ENCODE measurements at regions not wholly inside any gene's neighbourhood (a gene's known extent, or its start where the extent isn't known, plus 50 kb on each side); places are given as distances from the start of the nearest gene placed in this dataset.

DNA sequence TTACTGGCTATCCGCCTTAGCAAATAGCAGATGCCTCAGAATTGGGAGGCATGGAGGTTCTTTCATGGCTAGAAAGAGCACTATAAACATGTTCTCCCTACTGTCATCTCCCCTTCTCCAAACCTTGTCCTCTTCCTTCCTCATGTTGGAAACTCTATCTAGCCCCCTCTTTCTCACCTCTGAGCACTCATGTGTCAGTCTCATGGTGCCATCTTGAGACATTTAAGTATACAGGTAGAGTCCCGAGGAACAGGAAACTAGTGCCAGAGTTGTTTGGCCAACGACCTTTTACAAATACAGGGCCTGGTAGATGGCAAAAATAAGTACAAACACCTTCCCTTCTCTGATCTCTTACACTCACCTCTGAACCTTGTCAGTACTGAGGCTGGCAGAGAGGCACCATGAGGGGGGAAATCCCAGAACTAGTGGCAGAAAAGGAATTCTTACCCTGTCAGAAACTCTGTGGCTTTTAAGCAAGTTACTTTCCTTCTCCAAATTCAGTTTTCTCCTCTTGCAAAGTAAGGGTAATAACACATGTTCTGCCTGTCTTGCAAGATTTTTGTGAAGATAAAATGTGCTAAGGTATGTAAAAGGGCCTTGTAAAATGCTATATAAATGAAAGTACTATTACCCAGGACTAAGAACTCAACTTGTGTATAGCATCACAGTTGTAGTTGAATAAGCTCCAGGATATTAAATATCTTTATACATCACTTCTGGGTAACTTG, 94.1 kb upstream of the SNX2 start:
- no peak overlapping the region for H3K4me3 ChIP-seq (ENCODE audit: low read depth, low read length)
- DNase-seq (ENCODE audit: low read depth), result no peak
- TF ChIP-seq, protein P1, sequence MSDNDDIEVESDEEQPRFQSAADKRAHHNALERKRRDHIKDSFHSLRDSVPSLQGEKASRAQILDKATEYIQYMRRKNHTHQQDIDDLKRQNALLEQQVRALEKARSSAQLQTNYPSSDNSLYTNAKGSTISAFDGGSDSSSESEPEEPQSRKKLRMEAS (IDR thresholded peaks at IDR 0.05; ENCODE audit: low read depth, low read length), result no peak
- TF ChIP-seq MYC (IDR thresholded peaks at IDR 0.05; ENCODE audit: low read depth, low read length) (no peak), POLR2A (IDR thresholded peaks at IDR 0.05; ENCODE audit: extremely low read depth, insufficient read length) (no peak)
- TF ChIP-seq, protein P2, sequence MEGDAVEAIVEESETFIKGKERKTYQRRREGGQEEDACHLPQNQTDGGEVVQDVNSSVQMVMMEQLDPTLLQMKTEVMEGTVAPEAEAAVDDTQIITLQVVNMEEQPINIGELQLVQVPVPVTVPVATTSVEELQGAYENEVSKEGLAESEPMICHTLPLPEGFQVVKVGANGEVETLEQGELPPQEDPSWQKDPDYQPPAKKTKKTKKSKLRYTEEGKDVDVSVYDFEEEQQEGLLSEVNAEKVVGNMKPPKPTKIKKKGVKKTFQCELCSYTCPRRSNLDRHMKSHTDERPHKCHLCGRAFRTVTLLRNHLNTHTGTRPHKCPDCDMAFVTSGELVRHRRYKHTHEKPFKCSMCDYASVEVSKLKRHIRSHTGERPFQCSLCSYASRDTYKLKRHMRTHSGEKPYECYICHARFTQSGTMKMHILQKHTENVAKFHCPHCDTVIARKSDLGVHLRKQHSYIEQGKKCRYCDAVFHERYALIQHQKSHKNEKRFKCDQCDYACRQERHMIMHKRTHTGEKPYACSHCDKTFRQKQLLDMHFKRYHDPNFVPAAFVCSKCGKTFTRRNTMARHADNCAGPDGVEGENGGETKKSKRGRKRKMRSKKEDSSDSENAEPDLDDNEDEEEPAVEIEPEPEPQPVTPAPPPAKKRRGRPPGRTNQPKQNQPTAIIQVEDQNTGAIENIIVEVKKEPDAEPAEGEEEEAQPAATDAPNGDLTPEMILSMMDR (IDR thresholded peaks at IDR 0.05; ENCODE audit: low read depth, low read length), result no peak

DNA sequence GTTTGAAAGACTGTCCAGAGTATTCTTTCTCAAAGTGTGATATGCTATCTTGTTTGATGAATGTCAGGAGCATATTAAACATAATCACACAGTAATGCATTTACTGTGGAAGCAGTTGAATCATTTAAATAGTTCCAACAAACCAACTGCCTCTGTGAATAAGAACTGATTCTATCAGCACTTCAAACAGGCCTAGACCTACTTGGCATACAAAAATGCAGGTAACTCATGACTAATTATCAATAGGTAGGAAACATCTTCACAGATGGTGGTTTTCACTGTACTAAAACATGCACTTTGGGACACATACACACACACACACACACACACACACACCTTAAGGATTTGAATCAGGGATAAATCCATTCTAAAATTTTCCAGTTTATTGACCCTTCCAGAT, 91.2 kb upstream of the SNX2 start:
- no peak for DNase-seq (ENCODE audit: low read depth)
- TF ChIP-seq POLR2A (IDR thresholded peaks at IDR 0.05; ENCODE audit: extremely low read depth, insufficient read length) (no peak), MYC (IDR thresholded peaks at IDR 0.05; ENCODE audit: low read depth, low read length) (no peak)
- TF ChIP-seq, protein P1 (IDR thresholded peaks at IDR 0.05; ENCODE audit: low read depth, low read length), result no peak
- TF ChIP-seq, protein P2 (IDR thresholded peaks at IDR 0.05; ENCODE audit: low read depth, low read length), result no peak
- H3K4me3 ChIP-seq (ENCODE audit: low read depth, low read length), result no peak overlapping the region

DNA sequence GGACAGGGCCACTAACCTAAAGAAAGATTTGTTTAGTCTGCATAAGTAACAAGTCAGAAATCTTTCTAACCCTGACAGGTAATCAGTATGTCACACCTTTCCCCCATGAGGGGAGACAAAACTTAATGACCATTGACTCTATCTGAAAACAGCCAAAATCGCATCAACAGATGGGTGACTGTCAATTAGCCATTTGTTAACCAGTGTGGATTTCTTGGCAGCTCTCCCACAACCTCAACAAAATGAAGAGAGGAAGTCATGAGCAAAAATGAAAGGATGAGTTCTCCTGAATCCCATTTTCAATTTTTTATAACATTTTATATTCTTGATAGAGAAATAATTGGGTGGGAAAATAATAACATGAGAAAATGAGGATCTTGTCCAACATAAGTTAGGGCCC, 84.6 kb upstream of the SNX2 start:
- no peak overlapping the region for H3K4me3 ChIP-seq (ENCODE audit: low read depth, low read length)
- TF ChIP-seq, protein P1 (IDR thresholded peaks at IDR 0.05; ENCODE audit: low read depth, low read length), result no peak
- TF ChIP-seq MYC (IDR thresholded peaks at IDR 0.05; ENCODE audit: low read depth, low read length), result no peak
- TF ChIP-seq, protein P2 (IDR thresholded peaks at IDR 0.05; ENCODE audit: low read depth, low read length), result no peak
- TF ChIP-seq POLR2A (IDR thresholded peaks at IDR 0.05; ENCODE audit: extremely low read depth, insufficient read length), result no peak
- DNase-seq (ENCODE audit: low read depth), result no peak

DNA sequence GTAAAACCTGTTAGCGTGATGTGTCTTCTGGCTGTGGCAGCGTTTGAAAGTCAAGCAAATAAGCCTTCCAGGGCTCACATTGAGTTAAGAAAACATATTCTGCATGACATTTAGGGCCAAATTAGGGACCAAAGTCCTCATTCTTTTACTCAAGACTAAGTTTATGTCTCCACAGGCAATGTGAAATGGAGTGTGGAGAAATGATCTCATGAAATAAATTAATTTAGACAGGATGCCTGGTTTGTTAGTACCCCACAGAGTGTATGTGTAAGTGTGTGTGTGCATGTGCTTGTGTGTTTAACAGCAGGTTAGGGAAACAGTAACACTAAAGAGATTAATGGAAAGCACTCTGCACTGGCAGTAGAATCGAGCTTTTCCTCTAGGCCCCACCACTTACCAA, 82.9 kb upstream of the SNX2 start:
- no peak overlapping the region for H3K4me3 ChIP-seq (ENCODE audit: low read depth, low read length)
- TF ChIP-seq POLR2A (IDR thresholded peaks at IDR 0.05; ENCODE audit: extremely low read depth, insufficient read length) (no peak), MYC (IDR thresholded peaks at IDR 0.05; ENCODE audit: low read depth, low read length) (no peak)
- TF ChIP-seq, protein P2 (IDR thresholded peaks at IDR 0.05; ENCODE audit: low read depth, low read length), result no peak
- TF ChIP-seq, protein P1 (IDR thresholded peaks at IDR 0.05; ENCODE audit: low read depth, low read length), result no peak
- DNase-seq (ENCODE audit: low read depth), result no peak

DNA sequence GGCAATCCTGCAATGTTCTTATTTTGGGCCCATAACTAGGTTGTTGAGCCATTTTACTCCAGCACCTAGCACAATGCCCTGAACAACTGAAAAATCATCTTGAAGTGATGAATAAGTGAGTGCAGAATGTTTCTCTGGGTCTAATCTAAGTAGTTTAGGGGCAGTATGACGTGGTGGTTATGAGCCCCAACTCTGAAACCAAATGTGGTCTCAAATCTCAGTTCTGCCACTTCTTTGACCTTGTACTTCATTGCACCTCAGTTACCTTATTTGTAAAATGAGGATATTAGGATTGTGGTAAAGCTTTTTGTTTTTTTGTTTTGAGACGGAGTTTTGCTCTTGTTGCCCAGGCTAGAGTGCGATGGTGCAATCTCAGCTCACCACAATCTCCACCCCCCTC, 80.9 kb upstream of the SNX2 start:
- H3K4me3 ChIP-seq (ENCODE audit: low read depth, low read length), result no peak overlapping the region
- TF ChIP-seq, protein P1 (IDR thresholded peaks at IDR 0.05; ENCODE audit: low read depth, low read length), result no peak
- TF ChIP-seq, protein P2 (IDR thresholded peaks at IDR 0.05; ENCODE audit: low read depth, low read length), result no peak
- no peak for TF ChIP-seq POLR2A (IDR thresholded peaks at IDR 0.05; ENCODE audit: extremely low read depth, insufficient read length)
- no peak for TF ChIP-seq MYC (IDR thresholded peaks at IDR 0.05; ENCODE audit: low read depth, low read length)
- no peak for DNase-seq (ENCODE audit: low read depth)
